Mesendoderm (in vitro differentiated cells): ENCODE measurements at regions not wholly inside any gene's neighbourhood (a gene's known extent, or its start where the extent isn't known, plus 50 kb on each side); places are given as distances from the start of the nearest gene placed in this dataset.
A peak's percentile ranks its signal among the peaks of the same experiment; 100 is the strongest.
"Not testable (repeated sequence)": the region's sequence is repeated elsewhere in the genome, so short reads cannot be mapped to it uniquely, and the experiment has no call there.

Source experiments
- DNase-seq: peaks from one replicate; pipeline ENCODE4 v3.0.0; 2013
- H2AK5ac ChIP-seq: 2 replicates; pipeline ENCODE4 v1.6.1; 2013; ENCODE audit warnings: low read length, inconsistent platforms
- H2BK120ac ChIP-seq: 2 replicates; pipeline ENCODE4 v1.6.1; 2013; ENCODE audit warnings: low read depth, mild to moderate bottlenecking, low read length, moderate library complexity, mixed read lengths
- H2BK15ac ChIP-seq: replicated peaks from 2 replicates; pipeline ENCODE4 v1.6.1; 2013; ENCODE audit warnings: low read depth, mild to moderate bottlenecking, moderate library complexity
- H2BK5ac ChIP-seq: 2 replicates; pipeline ENCODE4 v1.6.1; 2013; ENCODE audit warnings: low read length, inconsistent platforms
- H3K18ac ChIP-seq: 2 replicates; pipeline ENCODE4 v1.6.1; 2013; ENCODE audit warnings: mild to moderate bottlenecking, low read length, mixed read lengths
- H3K23ac ChIP-seq: one replicate; pipeline ENCODE4 v1.6.1; 2013; ENCODE audit warnings: low read length
- H3K27ac ChIP-seq: 2 replicates; pipeline ENCODE4 v1.5.1; 2013; ENCODE audit warnings: low read depth, mild to moderate bottlenecking, inconsistent platforms, low read length, moderate library complexity
- H3K27me3 ChIP-seq: 2 replicates; pipeline ENCODE4 v1.6.1; 2013; ENCODE audit warnings: low read length, control low read depth, mild to moderate bottlenecking, inconsistent platforms; ENCODE audit not compliant: insufficient read depth, poor library complexity
- H3K36me3 ChIP-seq: 2 replicates; pipeline ENCODE4 v1.6.1; 2013; ENCODE audit warnings: low read length, inconsistent platforms; ENCODE audit not compliant: control insufficient read depth, insufficient read depth
- H3K4ac ChIP-seq: one replicate; pipeline ENCODE4 v1.6.1; 2013; ENCODE audit warnings: low read depth, mild to moderate bottlenecking, low read length, moderate library complexity
- H3K4me1 ChIP-seq: 2 replicates; pipeline ENCODE4 v1.6.1; 2013; ENCODE audit warnings: low read depth, low read length, inconsistent platforms; ENCODE audit not compliant: control insufficient read depth
- H3K4me2 ChIP-seq: 2 replicates; pipeline ENCODE4 v1.6.1; 2013; ENCODE audit warnings: low read length
- H3K4me3 ChIP-seq: 2 replicates; pipeline ENCODE4 v1.5.1; 2013; ENCODE audit warnings: mild to moderate bottlenecking, low read length
- H3K56ac ChIP-seq: one replicate; pipeline ENCODE4 v1.6.1; 2013; ENCODE audit warnings: low read length
- H3K79me1 ChIP-seq: 2 replicates; pipeline ENCODE4 v1.6.1; 2013; ENCODE audit warnings: low read length, inconsistent platforms
- H3K79me2 ChIP-seq: 2 replicates; pipeline ENCODE4 v1.6.1; 2013; ENCODE audit warnings: mild to moderate bottlenecking, low read length; ENCODE audit not compliant: control insufficient read depth, insufficient read depth
- H3K9ac ChIP-seq: 2 replicates; pipeline ENCODE4 v1.6.1; 2013; ENCODE audit warnings: low read length, inconsistent platforms
- H4K5ac ChIP-seq: one replicate; pipeline ENCODE4 v1.6.1; 2013; ENCODE audit warnings: low read length
- H4K8ac ChIP-seq: one replicate; pipeline ENCODE4 v1.6.1; 2013; ENCODE audit warnings: low read depth, mild to moderate bottlenecking, control low read depth, low read length, moderate library complexity
- WGBS: extraction: QIAGEN DNeasy Blood & Tissue Kit; methylation state at CpG from one replicate; pipeline ENCODE4 v1.1.7; 2013; ENCODE audit warnings: low lambda C conversion rate, missing lambda C conversion rate; ENCODE audit not compliant: insufficient coverage; ENCODE audit errors: extremely low coverage; 5-methylcytosine and 5-hydroxymethylcytosine counted together

GRCh38 chr15:84152381-84152979 lies 83.1 kb upstream of the GOLGA6L4 start:
- H3K4me1 ChIP-seq, H3K56ac ChIP-seq, H4K5ac ChIP-seq, H3K4me3 ChIP-seq, H2BK15ac ChIP-seq, H3K4me2 ChIP-seq, H3K27me3 ChIP-seq, H2AK5ac ChIP-seq, H3K27ac ChIP-seq, H4K8ac ChIP-seq, H2BK5ac ChIP-seq, H3K4ac ChIP-seq, H3K79me2 ChIP-seq, H3K9ac ChIP-seq, H2BK120ac ChIP-seq, H3K79me1 ChIP-seq, H3K36me3 ChIP-seq, DNase-seq, H3K18ac ChIP-seq, H3K23ac ChIP-seq: not testable (repeated sequence)
- WGBS: no CpG with 5 or more reads among the region's 8 CpGs

GRCh38 chr15:84153655-84154140 lies 81.9 kb upstream of the GOLGA6L4 start:
- H3K4me2 ChIP-seq, H3K23ac ChIP-seq, H4K5ac ChIP-seq, H2AK5ac ChIP-seq, H3K36me3 ChIP-seq, H3K4me1 ChIP-seq, H2BK120ac ChIP-seq, H2BK5ac ChIP-seq, DNase-seq, H2BK15ac ChIP-seq, H3K79me2 ChIP-seq, H3K9ac ChIP-seq, H3K56ac ChIP-seq, H3K18ac ChIP-seq, H4K8ac ChIP-seq, H3K79me1 ChIP-seq, H3K4ac ChIP-seq, H3K27me3 ChIP-seq, H3K4me3 ChIP-seq, H3K27ac ChIP-seq: not testable (repeated sequence)
- no CpG with 5 or more reads among the region's 11 CpGs for WGBS

- not testable (repeated sequence) for H3K56ac ChIP-seq, H3K36me3 ChIP-seq, H3K4ac ChIP-seq, H3K9ac ChIP-seq, H3K79me1 ChIP-seq, H3K4me3 ChIP-seq, H3K27me3 ChIP-seq, H2BK120ac ChIP-seq, H3K4me2 ChIP-seq, H3K18ac ChIP-seq, DNase-seq, H2AK5ac ChIP-seq, H2BK15ac ChIP-seq, H4K5ac ChIP-seq, H3K23ac ChIP-seq, H3K79me2 ChIP-seq, H3K27ac ChIP-seq, H2BK5ac ChIP-seq, H4K8ac ChIP-seq, H3K4me1 ChIP-seq
- WGBS: no CpG with 5 or more reads among the region's 8 CpGs
Observed at GRCh38 chr15:84154314-84154713, 81.3 kb upstream of the GOLGA6L4 start.

GRCh38 chr15:84154787-84155186 lies 80.8 kb upstream of the GOLGA6L4 start:
- H3K27me3 ChIP-seq, H4K8ac ChIP-seq, H3K23ac ChIP-seq, H2BK5ac ChIP-seq, H3K4me3 ChIP-seq, H3K4me1 ChIP-seq, H3K4me2 ChIP-seq, H3K18ac ChIP-seq, H3K4ac ChIP-seq, H3K79me2 ChIP-seq, H3K56ac ChIP-seq, H3K9ac ChIP-seq, H2AK5ac ChIP-seq, H2BK15ac ChIP-seq, H3K27ac ChIP-seq, H2BK120ac ChIP-seq, H3K36me3 ChIP-seq, H4K5ac ChIP-seq, DNase-seq, H3K79me1 ChIP-seq: not testable (repeated sequence)
- no CpG with 5 or more reads among the region's 9 CpGs for WGBS

GRCh38 chr15:84155792-84156587 lies 79.6 kb upstream of the GOLGA6L4 start:
- H3K9ac ChIP-seq, H3K4me1 ChIP-seq, H2BK120ac ChIP-seq, H3K36me3 ChIP-seq, H3K4ac ChIP-seq, H3K79me2 ChIP-seq, H3K27ac ChIP-seq, H3K27me3 ChIP-seq, H3K18ac ChIP-seq, H4K8ac ChIP-seq, H2BK5ac ChIP-seq, H2BK15ac ChIP-seq, DNase-seq, H3K4me2 ChIP-seq, H3K56ac ChIP-seq, H2AK5ac ChIP-seq, H3K4me3 ChIP-seq, H3K79me1 ChIP-seq, H4K5ac ChIP-seq, H3K23ac ChIP-seq: not testable (repeated sequence)
- no CpG with 5 or more reads among the region's 22 CpGs for WGBS

GRCh38 chr15:84156588-84156840 lies 79.1 kb upstream of the GOLGA6L4 start:
- no CpG with 5 or more reads among the region's 3 CpGs for WGBS
- not testable (repeated sequence) for H3K79me2 ChIP-seq, H2BK120ac ChIP-seq, H3K56ac ChIP-seq, H4K5ac ChIP-seq, H3K79me1 ChIP-seq, H4K8ac ChIP-seq, H3K4ac ChIP-seq, H3K4me1 ChIP-seq, H3K27ac ChIP-seq, H3K18ac ChIP-seq, H2BK15ac ChIP-seq, H3K27me3 ChIP-seq, H2BK5ac ChIP-seq, H3K36me3 ChIP-seq, H3K4me3 ChIP-seq, H3K9ac ChIP-seq, H3K4me2 ChIP-seq, H2AK5ac ChIP-seq, H3K23ac ChIP-seq
- peak; percentile 6 for DNase-seq
